Activated naive CD4-positive, alpha-beta T cell treated with anti-CD3 and anti-CD28 coated beads for 36 hours (primary cell): ENCODE measurements at regions not wholly inside any gene's neighbourhood (a gene's known extent, or its start where the extent isn't known, plus 50 kb on each side); places are given as distances from the start of the nearest gene placed in this dataset.

Experiments used
- CTCF ChIA-PET: fragments of 350-600 bp; sonication (Branson Sonifier 250); formaldehyde crosslinking; loops from one replicate; lab custom pipeline; 2021; ENCODE audit warnings: antibody characterized with exemption; lab: Charles Lee
- DNase-seq: peaks from one replicate; pipeline ENCODE4 v3.0.0-alpha.2; 2020
- H3K27ac Mint-ChIP-seq: one replicate; pipeline ENCODE4 v1.8.0; 2021; ENCODE audit warnings: mild to moderate bottlenecking, mixed read lengths
- H3K27me3 Mint-ChIP-seq: one replicate; pipeline ENCODE4 v1.8.0; 2021; ENCODE audit warnings: low read depth, mixed read lengths
- H3K36me3 Mint-ChIP-seq: one replicate; pipeline ENCODE4 v1.8.0; 2021; ENCODE audit warnings: low read depth, mixed read lengths
- H3K4me1 Mint-ChIP-seq: one replicate; pipeline ENCODE4 v1.8.0; 2021; ENCODE audit warnings: low read depth, mixed read lengths
- H3K4me3 Mint-ChIP-seq: one replicate; pipeline ENCODE4 v1.8.0; 2021; ENCODE audit warnings: mild to moderate bottlenecking, moderate library complexity, mixed read lengths
- H3K9me3 Mint-ChIP-seq: one replicate; pipeline ENCODE4 v1.8.0; 2021; ENCODE audit warnings: mixed read lengths
- intact Hi-C: fragments of 100-400 bp; cut with micrococcal nuclease; formaldehyde crosslinking; loops from one replicate; pipeline ENCODE4 v1.15.1; 2023

GRCh38 chr9:27717991-27718390, 144.7 kb upstream of the C9orf72 start:
- CTCF ChIA-PET: interaction anchor here (0.6 kb wide), 1 partner anchor 556 kb away, joined by 7 read pairs; no protein-coding TSS in a partner anchor
- Mint-ChIP-seq H3K36me3 (no peaks in the 10 kb centered on the region), H3K4me1 (no peaks in the 10 kb centered on the region), H3K9me3 (no peaks in the 10 kb centered on the region), H3K27me3 (peaks cover 31% of the 10 kb centered on the region), H3K27ac (no peak overlapping the region), H3K4me3 (no peak overlapping the region)
- intact Hi-C loops: no loop called here
- no peak for DNase-seq

GRCh38 chr9:27719711-27720110, 146.4 kb upstream of the C9orf72 start:
- DNase-seq: no peak
- H3K36me3 Mint-ChIP-seq: no peaks in the 10 kb centered on the region
- H3K27ac Mint-ChIP-seq: no peak overlapping the region
- H3K4me3 Mint-ChIP-seq: no peak overlapping the region
- no peaks in the 10 kb centered on the region for H3K9me3 Mint-ChIP-seq
- peaks cover 27% of the 10 kb centered on the region for H3K27me3 Mint-ChIP-seq
- CTCF ChIA-PET: no interaction called here
- intact Hi-C loops: no loop called here
- no peaks in the 10 kb centered on the region for H3K4me1 Mint-ChIP-seq

- CTCF ChIA-PET: no interaction called here
- Mint-ChIP-seq H3K27ac (no peak overlapping the region), H3K36me3 (no peaks in the 10 kb centered on the region), H3K4me1 (no peaks in the 10 kb centered on the region), H3K27me3 (peaks cover 18% of the 10 kb centered on the region), H3K9me3 (no peaks in the 10 kb centered on the region), H3K4me3 (no peak overlapping the region)
- DNase-seq: no peak
- intact Hi-C loops: no loop called here
These were observed 149.6 kb upstream of the C9orf72 start for GRCh38 chr9:27722866-27723265.

- H3K9me3 Mint-ChIP-seq: no peaks in the 10 kb centered on the region
- peak; percentile 75 for DNase-seq
- no peaks in the 10 kb centered on the region for H3K36me3 Mint-ChIP-seq
- H3K27me3 Mint-ChIP-seq: peaks cover 9% of the 10 kb centered on the region
- H3K4me3 Mint-ChIP-seq: no peak overlapping the region
- H3K4me1 Mint-ChIP-seq: no peaks in the 10 kb centered on the region
- CTCF ChIA-PET: interaction anchor here (0.6 to 1.1 kb wide), 5 partner anchors 12 to 887 kb away, joined by 3 to 8 read pairs (median 3); no protein-coding TSS in a partner anchor
- intact Hi-C loops: loop anchor here (1.0 to 5.0 kb wide), 4 partner anchors 61 to 394 kb away; no protein-coding TSS in a partner anchor
- H3K27ac Mint-ChIP-seq: no peak overlapping the region
These were observed 153.2 kb upstream of the C9orf72 start for GRCh38 chr9:27726244-27727081.

- Mint-ChIP-seq H3K9me3 (no peaks in the 10 kb centered on the region), H3K27ac (no peak overlapping the region), H3K4me1 (no peaks in the 10 kb centered on the region), H3K27me3 (no peaks in the 10 kb centered on the region), H3K36me3 (no peaks in the 10 kb centered on the region), H3K4me3 (no peak overlapping the region)
- CTCF ChIA-PET: no interaction called here
- intact Hi-C loops: no loop called here
- no peak for DNase-seq
These were observed 159.2 kb upstream of the C9orf72 start for GRCh38 chr9:27732494-27732893.

- peaks cover 2% of the 10 kb centered on the region for H3K9me3 Mint-ChIP-seq
- H3K4me3 Mint-ChIP-seq: no peak overlapping the region
- H3K4me1 Mint-ChIP-seq: no peaks in the 10 kb centered on the region
- H3K36me3 Mint-ChIP-seq: no peaks in the 10 kb centered on the region
- CTCF ChIA-PET: no interaction called here
- intact Hi-C loops: no loop called here
- DNase-seq: no peak
- peaks cover 11% of the 10 kb centered on the region for H3K27me3 Mint-ChIP-seq
- H3K27ac Mint-ChIP-seq: no peak overlapping the region
These were observed 170.2 kb upstream of the C9orf72 start for GRCh38 chr9:27743490-27743889.

GRCh38 chr9:27747450-27747849, 174.2 kb upstream of the C9orf72 start:
- Mint-ChIP-seq H3K4me1 (no peaks in the 10 kb centered on the region), H3K9me3 (no peaks in the 10 kb centered on the region), H3K4me3 (no peak overlapping the region), H3K36me3 (no peaks in the 10 kb centered on the region), H3K27ac (no peak overlapping the region), H3K27me3 (peaks cover 12% of the 10 kb centered on the region)
- CTCF ChIA-PET: interaction anchor here (2.0 kb wide), 1 partner anchor 21 kb away, joined by 8 read pairs; no protein-coding TSS in a partner anchor
- DNase-seq: no peak
- intact Hi-C loops: no loop called here

GRCh38 chr9:27749838-27750237, 176.6 kb upstream of the C9orf72 start:
- CTCF ChIA-PET: no interaction called here
- H3K36me3 Mint-ChIP-seq: no peaks in the 10 kb centered on the region
- no peak overlapping the region for H3K27ac Mint-ChIP-seq
- no peak for DNase-seq
- no peak overlapping the region for H3K4me3 Mint-ChIP-seq
- peaks cover 9% of the 10 kb centered on the region for H3K27me3 Mint-ChIP-seq
- intact Hi-C loops: no loop called here
- no peaks in the 10 kb centered on the region for H3K4me1 Mint-ChIP-seq
- H3K9me3 Mint-ChIP-seq: no peaks in the 10 kb centered on the region

- H3K4me3 Mint-ChIP-seq: no peak overlapping the region
- no peaks in the 10 kb centered on the region for H3K36me3 Mint-ChIP-seq
- intact Hi-C loops: no loop called here
- DNase-seq: no peak
- no peaks in the 10 kb centered on the region for H3K9me3 Mint-ChIP-seq
- H3K4me1 Mint-ChIP-seq: no peaks in the 10 kb centered on the region
- CTCF ChIA-PET: interaction anchor here (0.5 kb wide), 1 partner anchor 281 kb away, joined by 3 read pairs; no protein-coding TSS in a partner anchor
- peaks cover 5% of the 10 kb centered on the region for H3K27me3 Mint-ChIP-seq
- H3K27ac Mint-ChIP-seq: no peak overlapping the region
These were observed 177.3 kb upstream of the C9orf72 start for GRCh38 chr9:27750566-27750965.

GRCh38 chr9:27752069-27752468, 178.8 kb upstream of the C9orf72 start:
- no peak overlapping the region for H3K27ac Mint-ChIP-seq
- CTCF ChIA-PET: no interaction called here
- H3K9me3 Mint-ChIP-seq: no peaks in the 10 kb centered on the region
- intact Hi-C loops: no loop called here
- H3K36me3 Mint-ChIP-seq: no peaks in the 10 kb centered on the region
- H3K4me1 Mint-ChIP-seq: no peaks in the 10 kb centered on the region
- H3K4me3 Mint-ChIP-seq: no peak overlapping the region
- no peak for DNase-seq
- H3K27me3 Mint-ChIP-seq: peaks cover 3% of the 10 kb centered on the region

- no peaks in the 10 kb centered on the region for H3K36me3 Mint-ChIP-seq
- CTCF ChIA-PET: interaction anchor here (0.6 kb wide), 1 partner anchor 10 kb away, joined by 3 read pairs; no protein-coding TSS in a partner anchor
- H3K27me3 Mint-ChIP-seq: no peaks in the 10 kb centered on the region
- no peaks in the 10 kb centered on the region for H3K9me3 Mint-ChIP-seq
- DNase-seq: no peak
- no peak overlapping the region for H3K4me3 Mint-ChIP-seq
- no peak overlapping the region for H3K27ac Mint-ChIP-seq
- no peaks in the 10 kb centered on the region for H3K4me1 Mint-ChIP-seq
- intact Hi-C loops: no loop called here
These were observed 182.6 kb upstream of the C9orf72 start for GRCh38 chr9:27755846-27756245.

GRCh38 chr9:27756418-27756817, 183.1 kb upstream of the C9orf72 start:
- Mint-ChIP-seq H3K36me3 (no peaks in the 10 kb centered on the region), H3K27ac (no peak overlapping the region), H3K4me3 (no peak overlapping the region), H3K4me1 (no peaks in the 10 kb centered on the region), H3K9me3 (no peaks in the 10 kb centered on the region), H3K27me3 (no peaks in the 10 kb centered on the region)
- intact Hi-C loops: no loop called here
- no peak for DNase-seq
- CTCF ChIA-PET: no interaction called here

GRCh38 chr9:27763831-27764230, 190.6 kb upstream of the C9orf72 start:
- DNase-seq: no peak
- H3K4me3 Mint-ChIP-seq: no peak overlapping the region
- CTCF ChIA-PET: no interaction called here
- H3K9me3 Mint-ChIP-seq: no peaks in the 10 kb centered on the region
- intact Hi-C loops: no loop called here
- H3K27ac Mint-ChIP-seq: no peak overlapping the region
- no peaks in the 10 kb centered on the region for H3K4me1 Mint-ChIP-seq
- no peaks in the 10 kb centered on the region for H3K27me3 Mint-ChIP-seq
- no peaks in the 10 kb centered on the region for H3K36me3 Mint-ChIP-seq
